EH (cell line): ENCODE measurements at regions not wholly inside any gene's neighbourhood (a gene's known extent, or its start where the extent isn't known, plus 50 kb on each side); places are given as distances from the start of the nearest gene placed in this dataset.

ENCODE experiments used
- DNase-seq: peaks from one replicate; pipeline ENCODE4 v3.0.0-alpha.2; 2015; ENCODE audit warnings: low read depth

DNA sequence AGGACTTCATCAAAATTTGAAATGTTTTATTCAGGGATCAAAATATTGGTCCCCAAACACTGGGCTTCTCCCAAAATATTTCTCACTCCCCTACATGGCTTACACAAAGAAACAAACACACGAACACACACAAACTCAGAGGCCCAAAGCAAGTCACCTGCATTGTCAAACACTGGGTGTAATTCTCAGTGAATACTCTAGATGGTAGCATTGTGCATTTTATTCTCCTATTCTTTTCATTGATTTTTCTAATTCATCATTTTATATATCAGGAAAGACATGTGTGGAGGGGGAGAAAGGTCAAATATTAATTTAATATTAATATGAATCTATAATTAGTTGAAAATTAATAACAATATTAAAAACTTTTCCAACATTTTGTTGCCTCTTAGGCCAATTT lies 72.3 kb upstream of the TNMD start:
- peak; percentile 9 for DNase-seq

DNA sequence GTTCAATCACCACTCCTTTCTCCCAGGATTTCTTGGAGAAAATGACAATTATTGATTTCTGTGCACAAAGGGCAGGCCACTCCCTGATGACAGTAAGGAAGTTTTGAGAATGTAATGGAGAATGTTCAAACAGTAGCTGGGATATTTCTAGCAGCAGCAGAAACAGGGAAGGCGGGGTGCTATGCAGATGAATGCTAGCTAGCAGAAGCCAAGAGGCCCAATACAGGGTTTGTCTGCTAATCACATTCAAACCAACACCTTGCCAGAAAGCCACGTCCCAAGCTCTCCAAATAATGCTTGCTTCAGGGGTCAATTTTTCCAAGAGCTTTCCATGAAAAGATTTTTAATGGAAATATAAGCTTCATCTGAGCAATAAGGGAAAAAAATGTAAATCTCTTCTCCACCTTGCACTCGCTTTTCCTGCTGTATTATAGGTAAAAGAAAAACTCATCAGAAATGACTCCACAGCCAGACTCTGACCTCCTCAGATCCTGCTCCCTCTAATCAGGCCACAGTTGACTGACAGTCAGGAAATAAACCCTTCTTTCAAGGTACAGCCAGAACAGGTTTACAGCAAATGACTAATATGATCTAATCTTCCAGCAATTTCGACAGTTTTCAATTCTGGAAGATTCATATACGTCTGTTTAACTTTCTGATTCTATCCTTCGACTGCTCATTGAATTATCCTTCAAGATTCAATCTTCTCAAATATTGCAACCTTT lies 84.7 kb upstream of the PCDH19 start:
- no peak for DNase-seq

DNA sequence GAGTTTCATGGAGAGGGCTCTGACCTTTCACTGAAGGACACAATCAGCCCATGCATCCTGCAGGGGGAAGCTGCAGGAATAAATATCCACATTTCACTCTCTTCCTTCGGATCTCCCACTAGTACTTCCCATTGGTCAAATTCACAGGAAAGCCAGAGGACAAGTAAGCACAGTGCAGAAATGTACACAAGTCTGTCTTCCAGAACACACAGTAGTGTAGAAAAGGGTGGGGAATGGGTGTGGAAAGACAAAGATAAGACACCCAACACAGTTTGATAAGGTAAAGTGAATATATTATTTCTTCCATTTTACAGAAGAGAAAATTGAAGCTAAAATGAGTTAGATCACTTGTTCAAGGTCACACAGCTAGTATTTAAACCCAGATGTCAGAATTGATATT lies 81.1 kb upstream of the PCDH19 start:
- no peak for DNase-seq

DNA sequence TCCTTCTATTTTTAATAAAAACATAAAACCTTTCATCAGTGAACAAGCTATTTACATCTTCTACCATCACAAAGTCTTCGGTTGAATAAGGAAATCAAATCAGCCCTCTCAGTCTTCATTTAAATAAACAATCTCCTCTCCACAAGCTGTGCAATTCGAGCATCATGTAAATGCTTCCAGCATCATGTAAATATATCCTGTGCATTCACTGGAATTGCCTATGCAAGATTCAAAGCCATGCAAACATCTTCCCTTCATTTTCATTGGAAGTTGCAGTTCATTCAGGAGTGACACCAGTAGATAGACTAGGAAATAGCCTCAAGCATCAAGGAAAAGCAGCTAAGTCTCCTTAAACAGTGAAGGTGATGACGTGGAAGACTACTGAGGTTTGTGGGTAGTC lies 77.7 kb upstream of the PCDH19 start:
- no peak for DNase-seq

DNA sequence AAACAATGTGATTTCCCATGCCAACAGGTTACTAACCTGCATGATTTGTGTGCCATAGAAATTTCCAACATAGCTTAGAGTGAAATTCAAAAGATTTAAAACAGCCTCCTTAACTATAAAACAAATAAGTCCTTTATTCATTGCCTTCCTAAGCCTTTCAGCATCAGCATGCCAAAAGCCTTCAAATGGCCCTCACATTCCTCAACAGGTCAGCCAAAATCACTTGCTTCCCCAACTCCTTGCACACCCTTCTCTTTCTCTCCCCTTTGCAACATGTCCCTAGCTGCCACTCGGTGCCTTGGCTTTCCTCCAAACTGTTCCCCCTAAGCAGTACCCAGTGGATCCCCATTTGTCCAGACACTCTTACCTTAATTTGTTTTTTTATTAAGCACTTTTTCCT lies 74.9 kb upstream of the PCDH19 start:
- DNase-seq, result no peak

DNA sequence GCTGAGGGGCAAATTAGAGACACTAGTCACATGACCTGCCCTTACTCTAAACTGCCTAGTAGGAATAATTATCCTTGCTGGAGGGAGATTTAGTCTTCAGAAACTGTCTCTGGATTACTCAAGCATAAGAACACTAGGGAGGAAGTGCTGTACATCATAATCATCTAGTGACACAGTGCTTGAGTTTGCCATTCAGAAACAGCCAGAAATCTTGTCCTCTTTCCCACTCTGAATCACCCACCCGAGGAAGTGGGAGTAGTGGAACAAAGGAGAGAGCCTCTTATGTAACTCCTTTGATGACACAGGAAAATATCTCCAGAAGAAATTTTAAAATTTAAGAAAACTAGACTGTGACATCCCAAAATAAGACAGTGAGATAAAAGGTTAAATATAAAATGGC lies 69.3 kb upstream of the PCDH19 start:
- DNase-seq, result no peak

DNA sequence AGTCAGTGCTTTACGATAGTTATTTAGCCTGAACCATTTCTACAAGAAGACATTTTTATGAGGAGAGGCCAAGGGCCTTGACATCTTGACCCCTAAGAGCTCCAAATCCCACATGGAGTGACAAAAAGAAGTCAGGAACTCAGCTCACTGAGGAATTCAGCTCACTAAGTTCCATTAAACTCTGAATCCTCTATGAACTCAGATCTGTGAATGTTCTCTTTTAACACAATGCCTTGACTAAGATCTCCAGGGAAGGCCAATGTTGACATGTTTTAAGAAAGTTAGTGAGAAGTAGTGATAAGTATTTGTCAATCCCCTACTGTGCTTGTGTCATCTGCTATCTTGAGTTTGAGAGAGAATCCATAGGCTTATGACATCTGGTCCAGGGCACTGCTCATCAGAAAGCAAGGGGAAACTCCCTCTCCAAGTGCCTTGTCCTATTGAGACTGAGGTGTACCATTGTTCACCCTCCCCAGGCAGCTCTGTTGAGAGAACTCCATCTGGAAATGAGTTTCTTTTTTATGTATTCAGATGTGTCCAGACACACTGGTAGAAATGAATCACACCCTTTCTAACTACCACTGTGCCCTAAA lies 68.7 kb upstream of the PCDH19 start:
- no peak for DNase-seq

DNA sequence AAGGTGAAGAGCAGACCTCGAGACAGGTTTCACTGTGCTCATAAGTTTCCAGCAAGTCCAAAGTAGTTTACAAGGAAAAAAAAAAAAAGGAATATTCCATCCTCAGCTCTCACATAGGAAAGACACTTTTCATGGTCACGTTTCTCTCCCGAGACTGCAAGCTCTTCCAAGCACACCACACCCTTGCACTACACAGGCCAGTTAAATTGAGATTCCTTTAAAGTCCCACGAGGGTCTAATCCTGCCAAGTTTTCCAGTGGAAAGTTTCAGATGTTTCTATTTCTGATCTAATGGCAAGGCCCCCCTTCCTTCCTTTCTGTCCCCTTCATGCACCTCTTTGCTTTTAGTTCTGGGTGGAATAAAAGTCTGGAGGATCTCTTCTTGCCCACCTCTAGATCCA lies 67.9 kb upstream of the PCDH19 start:
- DNase-seq, result no peak

DNA sequence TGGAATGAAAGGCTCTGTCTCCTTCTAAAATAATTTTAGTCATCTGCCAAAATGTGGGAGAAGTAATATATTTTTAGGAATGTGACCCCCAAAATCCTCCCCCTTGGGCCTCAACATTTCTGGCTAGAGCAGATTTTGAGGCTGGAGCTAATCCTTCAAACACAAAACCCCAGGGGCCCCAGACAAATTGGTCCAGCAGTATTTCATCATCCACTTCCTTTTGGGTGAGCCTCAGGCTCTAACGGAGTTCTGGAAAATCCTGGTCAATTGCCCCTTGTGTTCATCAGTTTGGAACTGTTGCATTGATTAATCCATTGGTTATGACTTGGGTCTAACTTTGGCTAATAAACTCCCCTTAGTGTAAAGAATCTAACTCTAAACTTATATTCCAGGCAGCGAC lies 67.4 kb upstream of the PCDH19 start:
- no peak for DNase-seq
